GM10266 (cell line): ENCODE measurements at regions not wholly inside any gene's neighbourhood (a gene's known extent, or its start where the extent isn't known, plus 50 kb on each side); places are given as distances from the start of the nearest gene placed in this dataset.

ENCODE experiments used
- DNase-seq: peaks from one replicate; pipeline ENCODE4 v3.0.0; 2012; ENCODE audit errors: extremely low spot score
- TF ChIP-seq, protein P1 (sequence below): IDR thresholded peaks from 2 replicates; pipeline ENCODE4 v1.5.1; 2012; ENCODE audit warnings: mild to moderate bottlenecking, low read depth; ENCODE audit not compliant: control insufficient read depth, insufficient read depth; ENCODE audit errors: missing control alignments

DNA sequence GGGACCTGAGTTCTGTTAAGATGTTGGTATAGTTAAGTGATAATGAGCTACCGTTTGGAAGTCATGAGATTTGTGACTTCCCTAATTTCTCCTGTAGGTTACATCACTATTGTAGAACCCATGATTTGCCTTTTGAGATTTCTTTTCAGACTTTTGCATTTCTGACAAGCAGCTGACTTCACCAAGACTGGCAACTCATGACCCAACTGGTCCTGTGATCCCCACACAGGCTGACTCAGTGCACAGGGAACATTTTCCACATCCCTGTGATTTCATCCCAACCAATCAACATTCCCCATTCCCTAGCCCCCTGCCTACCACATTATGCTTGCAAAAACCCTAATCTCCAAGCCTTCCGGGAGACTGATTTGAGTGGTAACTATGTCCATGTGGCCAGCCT lies 242.1 kb upstream of the PDZRN3 start:
- no peak for DNase-seq
- TF ChIP-seq, protein P1, sequence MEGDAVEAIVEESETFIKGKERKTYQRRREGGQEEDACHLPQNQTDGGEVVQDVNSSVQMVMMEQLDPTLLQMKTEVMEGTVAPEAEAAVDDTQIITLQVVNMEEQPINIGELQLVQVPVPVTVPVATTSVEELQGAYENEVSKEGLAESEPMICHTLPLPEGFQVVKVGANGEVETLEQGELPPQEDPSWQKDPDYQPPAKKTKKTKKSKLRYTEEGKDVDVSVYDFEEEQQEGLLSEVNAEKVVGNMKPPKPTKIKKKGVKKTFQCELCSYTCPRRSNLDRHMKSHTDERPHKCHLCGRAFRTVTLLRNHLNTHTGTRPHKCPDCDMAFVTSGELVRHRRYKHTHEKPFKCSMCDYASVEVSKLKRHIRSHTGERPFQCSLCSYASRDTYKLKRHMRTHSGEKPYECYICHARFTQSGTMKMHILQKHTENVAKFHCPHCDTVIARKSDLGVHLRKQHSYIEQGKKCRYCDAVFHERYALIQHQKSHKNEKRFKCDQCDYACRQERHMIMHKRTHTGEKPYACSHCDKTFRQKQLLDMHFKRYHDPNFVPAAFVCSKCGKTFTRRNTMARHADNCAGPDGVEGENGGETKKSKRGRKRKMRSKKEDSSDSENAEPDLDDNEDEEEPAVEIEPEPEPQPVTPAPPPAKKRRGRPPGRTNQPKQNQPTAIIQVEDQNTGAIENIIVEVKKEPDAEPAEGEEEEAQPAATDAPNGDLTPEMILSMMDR = no peak

DNA sequence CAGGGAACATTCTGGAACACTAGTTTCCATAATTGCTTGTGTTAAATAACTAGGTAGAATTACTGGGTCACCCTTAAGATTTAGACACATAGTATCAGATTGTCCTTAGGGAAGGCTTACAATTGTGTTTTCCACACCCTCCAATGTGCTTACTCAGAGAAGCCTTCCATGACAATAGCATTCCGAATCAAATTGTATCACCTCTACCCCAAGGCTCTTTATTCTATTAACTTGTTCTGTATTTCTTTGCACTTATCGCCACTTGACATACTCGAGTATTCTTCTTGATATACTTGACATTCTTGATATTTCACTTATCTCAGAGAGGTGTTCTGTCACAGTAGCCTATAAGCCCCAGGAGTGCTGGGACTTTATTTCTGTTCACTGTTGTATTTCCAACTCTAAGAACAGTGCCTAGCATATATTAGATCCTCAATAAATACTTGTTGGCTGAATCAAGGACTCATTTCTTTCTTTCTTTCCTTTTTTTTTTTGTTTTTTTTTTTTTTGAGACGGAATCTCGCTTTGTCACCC lies 238.9 kb upstream of the PDZRN3 start:
- TF ChIP-seq, protein P1 = no peak

DNA sequence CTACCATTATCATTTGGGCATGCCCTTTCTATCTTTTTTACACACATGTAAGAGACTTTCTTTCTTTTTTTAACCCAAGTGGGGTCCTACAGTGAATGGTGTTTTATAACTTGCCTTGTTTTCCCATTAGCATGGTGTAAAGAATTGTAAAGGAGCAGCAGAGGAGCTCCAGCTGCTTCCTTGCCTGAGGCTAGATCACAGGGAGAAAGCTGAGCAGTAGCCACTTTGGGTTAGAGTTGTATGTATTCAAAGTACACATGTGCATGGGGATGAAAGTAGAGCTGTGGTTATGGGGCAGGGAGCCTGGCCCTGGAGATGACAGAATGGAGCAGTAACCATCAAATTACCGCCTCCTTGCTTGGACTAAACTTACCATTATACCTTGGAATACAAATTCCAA lies 231.1 kb upstream of the PDZRN3 start:
- DNase-seq = no peak

More for the DNA sequence above, 238.9 kb upstream of the PDZRN3 start:
- no peak for DNase-seq

DNA sequence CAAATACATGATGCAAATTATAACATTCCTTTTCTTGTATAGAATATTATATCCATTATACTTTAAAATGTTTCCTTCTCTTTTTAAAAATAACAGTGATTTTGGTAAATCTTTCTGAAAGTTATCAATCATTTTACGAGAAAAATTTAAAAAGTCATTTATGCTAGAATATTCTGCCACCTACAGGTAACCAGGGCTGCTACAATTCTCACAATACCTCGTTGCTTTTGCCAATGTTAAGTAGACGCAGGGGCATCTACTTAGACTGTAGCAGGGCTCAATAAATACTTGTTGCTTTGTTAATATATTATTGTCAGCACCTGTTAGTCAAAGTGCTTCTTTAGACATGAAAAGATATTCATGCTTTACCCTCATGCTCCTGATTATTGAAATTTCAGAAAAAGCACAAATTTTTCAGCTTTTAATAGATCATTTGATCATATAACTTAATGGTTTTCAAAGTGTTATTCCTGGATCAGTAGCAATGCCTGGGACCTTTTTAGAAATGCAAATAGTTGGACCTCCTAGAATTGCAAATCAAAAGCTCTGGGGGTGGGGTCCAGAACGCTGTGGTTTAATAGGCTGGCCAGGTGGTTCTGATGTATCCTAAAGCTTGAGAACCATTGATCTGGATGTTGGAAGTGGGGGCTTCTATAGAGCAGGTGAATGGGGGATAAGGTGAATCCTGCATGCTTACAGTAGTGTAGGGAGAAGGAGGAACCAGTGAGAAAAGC lies 223.6 kb upstream of the PDZRN3 start:
- peak; percentile 15 for DNase-seq
- TF ChIP-seq, protein P1 = peak; percentile 42

More for the DNA sequence above, 231.1 kb upstream of the PDZRN3 start:
- TF ChIP-seq, protein P1 = no peak

DNA sequence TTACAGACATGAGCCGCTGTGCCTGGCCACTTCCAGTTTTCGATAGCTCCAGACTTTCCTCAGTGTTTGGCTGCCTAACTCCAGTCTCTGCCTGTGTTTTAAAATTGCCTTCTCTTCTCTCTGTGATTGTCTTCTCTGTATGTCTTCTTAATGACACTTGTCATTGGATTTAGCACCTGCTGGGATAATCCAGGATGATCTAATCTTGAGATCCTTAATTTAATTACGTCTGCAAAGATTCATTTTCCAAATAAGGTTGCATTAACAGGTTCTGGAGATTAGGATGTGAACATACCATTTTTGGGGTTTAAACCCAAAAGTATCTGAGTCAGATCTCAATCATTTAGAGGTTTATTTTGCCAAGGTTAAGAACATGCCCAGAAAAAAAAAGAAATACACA lies 222.2 kb upstream of the PDZRN3 start:
- DNase-seq = no peak
- TF ChIP-seq, protein P1 = no peak

DNA sequence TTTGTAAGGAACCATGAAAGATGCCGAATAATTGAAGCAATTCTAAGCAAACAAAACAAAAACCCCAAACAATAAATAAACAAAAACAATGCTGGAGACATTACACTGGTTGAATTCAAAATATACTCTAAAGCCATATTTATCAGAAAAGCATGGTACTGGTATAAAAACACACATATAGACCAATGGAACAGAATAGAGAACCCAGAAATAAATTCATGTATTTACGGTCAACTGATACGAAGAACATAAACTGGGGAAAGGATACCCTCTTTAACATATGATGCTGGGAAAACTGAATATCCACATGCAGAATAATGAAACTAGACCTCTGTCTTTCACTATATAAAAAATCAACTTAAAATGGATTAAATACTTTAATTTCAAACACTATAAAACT lies 214.3 kb upstream of the PDZRN3 start:
- TF ChIP-seq, protein P1 = no peak
- DNase-seq = no peak

DNA sequence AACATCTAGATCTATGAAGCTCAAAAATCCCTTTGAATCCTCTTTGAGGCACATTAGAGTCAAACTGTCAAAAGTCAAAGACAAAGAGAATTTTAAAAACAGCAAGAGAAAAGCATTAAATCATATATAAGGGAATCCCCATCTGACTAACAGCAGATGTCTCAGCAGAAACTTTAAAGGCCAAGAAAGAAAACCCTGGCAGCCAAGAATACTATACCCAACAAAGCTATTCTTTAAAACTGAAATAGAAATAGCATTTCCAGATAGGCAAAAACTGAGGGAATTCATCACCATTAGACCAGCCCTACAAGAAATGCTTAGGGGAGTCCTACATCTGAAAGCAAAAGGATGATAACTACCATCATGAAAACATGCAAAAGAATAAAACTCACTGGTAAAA lies 211.2 kb upstream of the PDZRN3 start:
- no peak for DNase-seq
- TF ChIP-seq, protein P1 = no peak
